GM12892 (cell line): ENCODE measurements at regions not wholly inside any gene's neighbourhood (a gene's known extent, or its start where the extent isn't known, plus 50 kb on each side); places are given as distances from the start of the nearest gene placed in this dataset.

Experiments
- DNase-seq: peaks from one replicate; pipeline ENCODE4 v3.0.0; 2011; ENCODE audit not compliant: insufficient read length
- FAIRE-seq: peaks from 2 replicates; lab custom pipeline; 2011; peaks lifted over from hg19 to GRCh38; lab: Jason Lieb, UNC
- POLR2A ChIP-seq: IDR thresholded peaks from 2 replicates; pipeline ENCODE4 v1.6.1; 2011; ENCODE audit warnings: low read depth, low read length, control low read depth
- POLR2AphosphoS5 ChIP-seq: IDR thresholded peaks from 2 replicates; pipeline ENCODE4 v1.6.1; 2011; ENCODE audit warnings: low read depth, low read length, control low read depth
- TAF1 ChIP-seq: IDR thresholded peaks from 2 replicates; pipeline ENCODE4 v1.6.1; 2011; ENCODE audit warnings: low read depth, mild to moderate bottlenecking, control low read depth, low read length, borderline replicate concordance

DNA sequence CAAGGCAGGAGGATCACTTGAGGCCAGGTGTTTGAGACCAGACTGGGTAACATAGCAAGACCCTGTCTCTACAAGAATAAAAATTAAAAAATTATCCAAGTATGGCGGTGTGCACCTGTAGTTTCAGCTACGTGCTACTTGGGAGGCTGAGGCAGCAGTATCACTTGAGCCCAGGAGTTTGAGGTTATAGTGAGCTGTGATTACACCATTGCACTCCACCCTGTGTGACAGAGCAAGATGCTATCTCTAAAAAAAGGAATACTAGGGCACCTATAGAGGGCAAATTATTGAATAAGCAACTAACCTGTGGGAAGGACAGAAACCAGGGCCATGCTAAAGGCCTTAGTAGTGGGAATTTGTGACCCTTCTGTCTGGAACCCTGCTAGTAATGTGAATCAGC is 86.1 kb downstream of the TENT5C start:
- TF ChIP-seq TAF1 = no peak
- TF ChIP-seq POLR2A = no peak
- TF ChIP-seq POLR2AphosphoS5 = no peak
- FAIRE-seq (no peak), DNase-seq (no peak)

GRCh38 chr1:117694543-117694942 is 88.7 kb downstream of the TENT5C start:
- no peak for TF ChIP-seq POLR2AphosphoS5
- no peak for TF ChIP-seq POLR2A
- no peak for TF ChIP-seq TAF1
- FAIRE-seq (no peak), DNase-seq (no peak)

DNA sequence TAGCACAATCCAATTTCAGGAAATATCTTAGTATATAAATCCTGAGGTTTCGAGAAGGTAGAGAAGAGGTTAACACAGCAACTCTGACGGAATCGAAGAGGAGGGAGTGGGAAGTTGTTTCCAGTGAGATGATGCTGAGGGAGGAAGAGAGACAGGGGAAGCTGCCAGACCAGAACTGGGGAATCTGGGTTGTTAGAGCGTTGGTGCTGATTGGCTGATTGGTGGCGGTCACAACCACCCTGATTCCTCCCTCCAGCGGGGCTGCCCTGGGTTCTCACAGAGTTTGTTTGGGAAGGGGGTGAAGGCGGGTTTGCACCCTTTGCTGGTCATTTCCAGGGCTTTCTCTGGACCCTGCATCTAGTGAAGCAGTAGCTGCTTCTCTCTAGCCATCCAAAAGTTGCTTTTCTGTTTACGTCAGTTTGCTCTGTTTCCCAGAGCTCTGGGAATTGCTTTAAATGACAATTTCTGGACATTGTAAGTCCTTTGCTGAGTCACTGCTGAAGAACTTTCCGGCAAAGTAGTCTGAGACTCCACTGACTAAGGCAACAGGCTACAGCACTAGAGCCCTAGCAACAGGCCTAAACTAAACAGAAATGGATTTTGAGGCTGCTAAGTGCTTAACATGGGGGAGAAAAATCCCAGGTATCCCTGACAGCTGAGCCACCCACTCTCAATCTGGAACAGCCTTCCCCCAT is 90.1 kb downstream of the TENT5C start:
- DNase-seq = no peak
- no peak for TF ChIP-seq TAF1
- TF ChIP-seq POLR2A = no peak
- no peak for TF ChIP-seq POLR2AphosphoS5
- FAIRE-seq = no peak

GRCh38 chr1:117696561-117696960 is 90.7 kb downstream of the TENT5C start:
- FAIRE-seq = no peak

GRCh38 chr1:117697220-117697781 is 91.5 kb downstream of the TENT5C start:
- DNase-seq = no peak
- TF ChIP-seq POLR2AphosphoS5 (no peak), TAF1 (no peak), POLR2A (no peak)
- no peak for FAIRE-seq

More at GRCh38 chr1:117696561-117696960, 90.7 kb downstream of the TENT5C start:
- TF ChIP-seq POLR2A (no peak), TAF1 (no peak), POLR2AphosphoS5 (no peak)
- no peak for DNase-seq

GRCh38 chr1:117698398-117699160 is 92.7 kb downstream of the TENT5C start:
- FAIRE-seq (no peak), DNase-seq (no peak)
- no peak for TF ChIP-seq POLR2AphosphoS5
- no peak for TF ChIP-seq TAF1
- TF ChIP-seq POLR2A = no peak

DNA sequence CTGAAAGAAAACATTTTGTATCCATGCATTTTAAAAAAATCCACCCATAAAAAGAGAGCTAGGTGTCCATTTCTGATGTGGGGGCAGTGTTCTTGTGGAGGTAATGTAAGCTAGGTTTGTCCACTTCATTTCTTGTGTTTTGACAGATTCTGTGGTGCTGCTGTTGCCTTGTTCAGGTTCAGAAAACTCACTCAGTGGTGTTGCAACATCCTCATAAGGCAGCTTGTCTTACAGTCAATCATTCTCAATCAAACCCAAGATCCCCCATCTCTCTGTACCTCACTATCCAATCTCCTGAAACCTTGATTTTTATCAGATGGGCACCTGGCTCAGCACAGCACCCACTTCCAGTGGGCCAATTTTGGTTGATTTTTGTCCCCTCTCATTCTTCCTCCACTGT is 94.1 kb downstream of the TENT5C start:
- FAIRE-seq (no peak), DNase-seq (no peak)
- TF ChIP-seq TAF1 = no peak
- no peak for TF ChIP-seq POLR2A
- TF ChIP-seq POLR2AphosphoS5 = no peak

- FAIRE-seq (no peak), DNase-seq (no peak)
- TF ChIP-seq POLR2AphosphoS5 = no peak
- no peak for TF ChIP-seq POLR2A
- TF ChIP-seq TAF1 = no peak
These were observed 96.8 kb downstream of the TENT5C start for GRCh38 chr1:117702654-117703053.

DNA sequence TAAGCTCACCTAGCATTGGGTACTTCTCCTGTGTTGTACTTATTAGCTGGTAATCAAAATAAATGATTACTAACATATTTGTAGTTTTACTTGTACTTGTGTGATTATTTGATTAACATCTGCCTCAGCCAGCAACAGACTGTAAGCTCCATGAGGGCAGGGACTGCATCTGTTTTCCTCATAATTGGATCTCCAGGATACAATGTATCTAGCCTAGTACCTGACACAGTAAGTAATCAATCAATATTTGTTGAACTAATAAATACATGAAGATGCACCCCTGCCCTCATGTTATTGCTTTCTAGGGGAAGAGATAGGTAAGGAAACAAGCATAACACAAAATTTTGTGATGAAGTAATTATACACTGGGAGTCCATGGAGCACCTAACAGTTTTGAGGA is 101.5 kb downstream of the TENT5C start:
- FAIRE-seq (no peak), DNase-seq (no peak)
- TF ChIP-seq POLR2A (no peak), TAF1 (no peak), POLR2AphosphoS5 (no peak)

DNA sequence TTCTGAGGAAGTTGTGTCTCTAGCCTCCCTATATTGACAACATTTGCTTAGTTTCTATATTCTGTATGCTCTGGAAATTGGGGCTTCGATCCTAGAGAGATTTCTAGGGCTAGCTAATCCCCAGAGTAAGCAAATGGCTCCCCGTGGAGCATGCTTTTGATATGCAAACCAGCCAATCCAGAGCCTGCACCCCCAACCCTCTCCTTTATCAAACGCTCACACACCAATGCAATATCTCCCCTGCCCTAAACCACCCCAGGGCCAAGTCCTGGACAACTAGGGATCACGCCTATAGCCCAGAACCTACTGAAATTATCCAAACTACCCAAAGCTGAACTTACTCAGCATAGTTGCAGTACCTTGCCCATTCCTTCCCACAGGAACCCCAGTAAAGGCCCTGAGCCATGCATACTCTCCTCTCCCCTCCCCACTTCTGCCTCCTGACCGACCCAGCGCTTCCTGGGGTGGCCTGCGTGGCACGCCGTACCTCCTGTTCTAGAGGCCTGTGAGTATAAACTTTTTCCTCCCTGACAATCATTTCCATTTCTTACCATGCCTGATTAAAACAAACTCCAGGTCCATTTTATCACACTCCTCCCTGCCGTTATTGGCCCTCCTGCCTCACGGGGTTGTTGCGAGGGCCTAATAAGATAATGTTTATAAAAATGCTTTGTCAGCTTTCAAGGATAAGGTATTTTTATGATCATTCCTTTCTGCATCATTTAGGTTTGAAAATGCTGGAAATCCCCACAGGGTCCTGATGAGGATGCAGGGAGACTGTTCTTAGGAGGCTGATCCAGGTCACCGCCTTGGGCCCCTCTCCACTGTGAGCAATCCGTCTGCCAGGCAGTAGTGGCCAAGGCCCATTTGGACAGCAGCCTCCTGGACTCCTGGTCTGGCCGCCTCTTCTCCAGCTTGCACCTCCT is 102.7 kb downstream of the TENT5C start:
- DNase-seq (no peak), FAIRE-seq (no peak)
- TF ChIP-seq POLR2AphosphoS5 (no peak), POLR2A (no peak), TAF1 (no peak)
